ENCODE measurements at regions not wholly inside any gene's neighbourhood (a gene's known extent, or its start where the extent isn't known, plus 50 kb on each side); places are given as distances from the start of the nearest gene placed in this dataset.

DNA sequence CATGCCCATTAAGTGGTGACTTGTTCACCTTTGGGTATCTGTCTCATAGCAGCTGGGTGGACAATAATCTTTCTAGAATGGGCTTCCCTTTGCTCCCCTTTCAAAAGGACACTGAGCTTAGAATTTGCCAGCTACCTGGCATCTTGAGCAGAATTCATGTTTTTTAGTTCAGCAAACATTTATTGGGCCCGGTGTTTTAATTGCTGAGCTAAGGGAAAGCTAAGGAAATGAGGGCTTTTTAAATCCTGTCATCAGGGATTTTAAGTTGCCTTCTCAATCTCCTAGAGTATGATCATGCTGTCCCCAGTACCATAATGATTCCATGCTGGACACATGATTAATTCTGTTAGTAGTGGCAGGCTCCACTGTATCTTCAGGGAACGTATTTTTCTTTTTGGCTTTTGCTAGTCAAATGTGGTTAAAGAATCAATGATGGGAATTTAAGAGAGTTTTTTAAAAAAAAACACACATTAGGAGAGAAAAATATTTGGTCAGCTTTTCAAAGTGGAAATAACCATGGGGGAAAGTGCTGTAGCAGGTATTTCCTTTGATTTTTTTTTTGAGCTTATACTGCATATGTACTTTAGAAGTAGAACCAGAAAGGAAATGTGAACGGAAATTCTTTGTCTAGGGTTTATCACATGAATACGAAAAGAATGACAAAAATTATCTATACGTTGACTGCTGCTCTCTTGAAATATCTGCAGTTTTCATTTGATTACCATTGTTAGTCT lies 208.9 kb downstream of the CLCN4 start:
- no peak overlapping the region for H3K4me3 ChIP-seq
- no peaks in the 10 kb centered on the region for H3K36me3 ChIP-seq
- WGBS, 2 donors (ENCODE audit: low coverage in 1 of 2) = 63 to 78% methylated on average over 4 to 5 of the region's 5 CpGs
- H3K9me3 ChIP-seq = no peaks in the 10 kb centered on the region
- no peaks in the 10 kb centered on the region for H3K4me1 ChIP-seq
- no peak for ATAC-seq
- no peak overlapping the region for H3K27ac ChIP-seq
- no peaks in the 10 kb centered on the region for H3K27me3 ChIP-seq
- TF ChIP-seq POLR2A (IDR thresholded peaks at IDR 0.05) (no peak), POLR2AphosphoS5 (IDR thresholded peaks at IDR 0.05) (no peak), EP300 (IDR thresholded peaks at IDR 0.05) (no peak), CTCF (IDR thresholded peaks at IDR 0.05) (no peak)

DNA sequence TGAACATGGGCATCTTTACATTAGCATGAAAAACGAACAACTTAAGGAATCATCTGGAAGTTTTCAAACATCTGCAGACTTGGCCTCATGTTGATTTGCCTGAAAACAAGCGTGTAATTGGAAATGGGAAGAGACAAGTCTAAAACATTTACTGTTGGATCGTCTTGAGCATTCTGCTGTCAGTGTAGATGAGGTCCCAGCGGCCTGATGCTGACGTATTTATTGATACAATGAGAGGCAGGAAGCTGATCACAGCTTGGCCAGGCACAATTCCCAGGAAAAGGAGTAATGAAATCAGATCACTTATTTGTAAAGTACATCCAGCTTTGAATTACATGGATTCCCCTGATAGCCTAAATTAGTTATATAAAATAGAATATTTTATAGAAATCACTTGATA lies 210.6 kb downstream of the CLCN4 start:
- H3K9me3 ChIP-seq = no peaks in the 10 kb centered on the region
- H3K4me3 ChIP-seq = no peak overlapping the region
- H3K36me3 ChIP-seq = no peaks in the 10 kb centered on the region
- no peak for TF ChIP-seq POLR2A (IDR thresholded peaks at IDR 0.05)
- no peak for TF ChIP-seq CTCF (IDR thresholded peaks at IDR 0.05)
- no peak overlapping the region for H3K27ac ChIP-seq
- no peaks in the 10 kb centered on the region for H3K4me1 ChIP-seq
- 61 to 70% methylated on average over 5 of the region's 5 CpGs for WGBS, 2 donors (ENCODE audit: low coverage in 1 of 2)
- no peaks in the 10 kb centered on the region for H3K27me3 ChIP-seq
- no peak for ATAC-seq

DNA sequence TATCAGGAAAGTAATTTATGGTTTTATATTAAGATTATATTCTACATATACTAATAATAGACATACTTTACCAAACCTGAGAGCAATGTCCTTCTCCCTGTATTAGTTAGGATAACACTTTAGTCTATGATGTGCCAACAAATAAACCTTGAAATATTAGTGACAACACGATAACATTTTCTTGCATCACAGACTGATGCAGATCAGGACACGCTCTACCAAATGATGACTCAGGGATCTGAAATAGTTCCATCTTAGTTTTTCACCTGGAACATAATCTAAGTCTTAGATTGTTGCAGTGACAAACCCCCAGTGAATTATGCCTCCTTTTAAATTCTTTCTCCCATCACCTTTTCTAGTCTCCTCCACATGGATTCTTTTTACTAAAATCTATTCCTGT lies 214.2 kb downstream of the CLCN4 start:
- no peaks in the 10 kb centered on the region for H3K36me3 ChIP-seq
- H3K9me3 ChIP-seq = no peaks in the 10 kb centered on the region
- no peaks in the 10 kb centered on the region for H3K27me3 ChIP-seq
- no peaks in the 10 kb centered on the region for H3K4me1 ChIP-seq
- TF ChIP-seq POLR2AphosphoS5 (IDR thresholded peaks at IDR 0.05) = no peak
- TF ChIP-seq CTCF (IDR thresholded peaks at IDR 0.05) = no peak
- no peak for TF ChIP-seq EP300 (IDR thresholded peaks at IDR 0.05)
- TF ChIP-seq POLR2A (IDR thresholded peaks at IDR 0.05) = no peak
- H3K4me3 ChIP-seq = no peak overlapping the region
- ATAC-seq = no peak
- WGBS, 2 donors (ENCODE audit: low coverage in 1 of 2) = 59 to 93% methylated on average over 2 of the region's 2 CpGs
- H3K27ac ChIP-seq = no peak overlapping the region

DNA sequence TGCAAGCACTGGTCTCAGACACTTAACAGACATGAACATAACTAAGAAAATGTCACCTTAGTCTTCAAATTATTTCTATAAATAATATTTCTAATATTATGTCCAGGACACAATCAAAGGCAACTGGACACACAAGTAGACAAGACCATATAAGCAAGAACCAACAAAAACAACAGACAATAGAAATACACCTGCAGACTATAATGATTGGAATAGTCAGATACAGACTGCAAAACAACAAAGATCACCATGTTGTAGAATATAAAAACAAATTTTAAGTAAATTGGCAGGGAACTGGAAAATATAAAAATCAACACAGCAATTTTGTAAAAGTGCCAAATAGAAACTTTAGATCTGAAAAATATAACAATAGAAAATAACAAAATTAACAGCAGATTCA lies 220.7 kb downstream of the CLCN4 start:
- ATAC-seq = no peak
- Histone ChIP-seq H3K4me1 (peaks cover 0 to 6% (median 0%) of the 10 kb centered on the region in 3 donors), H3K4me3 (no peak overlapping the region), H3K9me3 (peaks cover 0 to 13% (median 0%) of the 10 kb centered on the region in 3 donors), H3K36me3 (no peaks in the 10 kb centered on the region), H3K27me3 (no peaks in the 10 kb centered on the region), H3K27ac (no peak overlapping the region)
- TF ChIP-seq POLR2AphosphoS5 (IDR thresholded peaks at IDR 0.05) = no peak
- no peak for TF ChIP-seq CTCF (IDR thresholded peaks at IDR 0.05)
- no peak for TF ChIP-seq EP300 (IDR thresholded peaks at IDR 0.05)
- TF ChIP-seq POLR2A (IDR thresholded peaks at IDR 0.05) = no peak

- Histone ChIP-seq H3K4me1 (peaks cover 0 to 6% (median 0%) of the 10 kb centered on the region in 3 donors), H3K27ac (no peak overlapping the region), H3K9me3 (peaks cover 0 to 13% (median 0%) of the 10 kb centered on the region in 3 donors), H3K36me3 (no peaks in the 10 kb centered on the region), H3K4me3 (no peak overlapping the region), H3K27me3 (no peaks in the 10 kb centered on the region)
- ATAC-seq = no peak
- 37 to 39% methylated on average over 3 of the region's 3 CpGs for WGBS, 2 donors (ENCODE audit: low coverage in 1 of 2)
- TF ChIP-seq EP300 (IDR thresholded peaks at IDR 0.05) = no peak
- no peak for TF ChIP-seq POLR2AphosphoS5 (IDR thresholded peaks at IDR 0.05)
- TF ChIP-seq POLR2A (IDR thresholded peaks at IDR 0.05) = no peak
- TF ChIP-seq CTCF (IDR thresholded peaks at IDR 0.05) = no peak
Measured at GRCh38 chrX:10379878-10380277, 223.1 kb downstream of the CLCN4 start.
